ENCODE measurements at regions not wholly inside any gene's neighbourhood (a gene's known extent, or its start where the extent isn't known, plus 50 kb on each side); places are given as distances from the start of the nearest gene placed in this dataset.

DNA sequence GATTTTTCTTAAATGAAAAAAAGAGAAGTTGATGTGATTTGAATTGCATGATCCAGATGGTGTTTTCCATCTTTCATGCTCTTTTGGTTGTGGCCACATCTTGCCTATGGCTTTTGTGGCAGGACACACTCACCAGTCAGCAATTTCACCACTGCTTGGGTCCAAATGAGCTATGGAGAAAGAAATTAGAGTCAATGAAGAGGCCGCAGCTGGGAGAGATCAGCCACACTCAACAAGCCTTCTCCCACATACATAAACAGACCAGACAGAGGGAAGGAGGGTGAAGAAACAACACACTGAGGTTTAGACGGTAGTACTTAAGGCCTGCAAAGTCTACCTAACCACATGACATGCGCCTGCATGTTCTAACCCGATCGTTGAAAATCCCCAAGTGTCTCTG, 110.7 kb upstream of the CDIN1 start (continued):
- TF ChIP-seq, protein P1, sequence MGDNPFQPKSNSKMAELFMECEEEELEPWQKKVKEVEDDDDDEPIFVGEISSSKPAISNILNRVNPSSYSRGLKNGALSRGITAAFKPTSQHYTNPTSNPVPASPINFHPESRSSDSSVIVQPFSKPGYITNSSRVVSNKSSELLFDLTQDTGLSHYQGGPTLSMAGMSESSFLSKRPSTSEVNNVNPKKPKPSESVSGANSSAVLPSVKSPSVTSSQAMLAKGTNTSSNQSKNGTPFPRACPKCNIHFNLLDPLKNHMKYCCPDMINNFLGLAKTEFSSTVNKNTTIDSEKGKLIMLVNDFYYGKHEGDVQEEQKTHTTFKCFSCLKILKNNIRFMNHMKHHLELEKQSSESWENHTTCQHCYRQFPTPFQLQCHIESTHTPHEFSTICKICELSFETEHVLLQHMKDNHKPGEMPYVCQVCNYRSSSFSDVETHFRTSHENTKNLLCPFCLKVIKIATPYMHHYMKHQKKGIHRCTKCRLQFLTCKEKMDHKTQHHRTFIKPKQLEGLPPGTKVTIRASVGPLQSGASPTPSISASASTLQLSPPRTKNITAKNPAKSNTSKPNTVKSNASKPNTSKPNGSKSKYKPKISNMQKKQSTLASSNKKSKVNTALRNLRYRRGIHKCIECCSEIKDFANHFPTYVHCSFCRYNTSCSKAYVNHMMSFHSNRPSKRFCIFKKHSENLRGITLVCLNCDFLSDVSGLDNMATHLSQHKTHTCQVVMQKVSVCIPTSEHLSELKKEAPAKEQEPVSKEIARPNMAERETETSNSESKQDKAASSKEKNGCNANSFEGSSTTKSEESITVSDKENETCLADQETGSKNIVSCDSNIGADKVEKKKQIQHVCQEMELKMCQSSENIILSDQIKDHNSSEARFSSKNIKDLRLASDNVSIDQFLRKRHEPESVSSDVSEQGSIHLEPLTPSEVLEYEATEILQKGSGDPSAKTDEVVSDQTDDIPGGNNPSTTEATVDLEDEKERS (tag by site-specific recombination; IDR thresholded peaks at IDR 0.05) = no peak
- no peak for TF ChIP-seq MZF1 (tag by site-specific recombination; IDR thresholded peaks at IDR 0.05; ENCODE audit: borderline replicate concordance)
- TF ChIP-seq FEZF1 (tag by site-specific recombination; IDR thresholded peaks at IDR 0.05) = no peak
- TF ChIP-seq, protein P2, sequence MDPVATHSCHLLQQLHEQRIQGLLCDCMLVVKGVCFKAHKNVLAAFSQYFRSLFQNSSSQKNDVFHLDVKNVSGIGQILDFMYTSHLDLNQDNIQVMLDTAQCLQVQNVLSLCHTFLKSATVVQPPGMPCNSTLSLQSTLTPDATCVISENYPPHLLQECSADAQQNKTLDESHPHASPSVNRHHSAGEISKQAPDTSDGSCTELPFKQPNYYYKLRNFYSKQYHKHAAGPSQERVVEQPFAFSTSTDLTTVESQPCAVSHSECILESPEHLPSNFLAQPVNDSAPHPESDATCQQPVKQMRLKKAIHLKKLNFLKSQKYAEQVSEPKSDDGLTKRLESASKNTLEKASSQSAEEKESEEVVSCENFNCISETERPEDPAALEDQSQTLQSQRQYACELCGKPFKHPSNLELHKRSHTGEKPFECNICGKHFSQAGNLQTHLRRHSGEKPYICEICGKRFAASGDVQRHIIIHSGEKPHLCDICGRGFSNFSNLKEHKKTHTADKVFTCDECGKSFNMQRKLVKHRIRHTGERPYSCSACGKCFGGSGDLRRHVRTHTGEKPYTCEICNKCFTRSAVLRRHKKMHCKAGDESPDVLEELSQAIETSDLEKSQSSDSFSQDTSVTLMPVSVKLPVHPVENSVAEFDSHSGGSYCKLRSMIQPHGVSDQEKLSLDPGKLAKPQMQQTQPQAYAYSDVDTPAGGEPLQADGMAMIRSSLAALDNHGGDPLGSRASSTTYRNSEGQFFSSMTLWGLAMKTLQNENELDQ (tag by site-specific recombination; IDR thresholded peaks at IDR 0.05; ENCODE audit: low read depth) = no peak
- no peak for TF ChIP-seq ZNF768 (tag by site-specific recombination; IDR thresholded peaks at IDR 0.05)

DNA sequence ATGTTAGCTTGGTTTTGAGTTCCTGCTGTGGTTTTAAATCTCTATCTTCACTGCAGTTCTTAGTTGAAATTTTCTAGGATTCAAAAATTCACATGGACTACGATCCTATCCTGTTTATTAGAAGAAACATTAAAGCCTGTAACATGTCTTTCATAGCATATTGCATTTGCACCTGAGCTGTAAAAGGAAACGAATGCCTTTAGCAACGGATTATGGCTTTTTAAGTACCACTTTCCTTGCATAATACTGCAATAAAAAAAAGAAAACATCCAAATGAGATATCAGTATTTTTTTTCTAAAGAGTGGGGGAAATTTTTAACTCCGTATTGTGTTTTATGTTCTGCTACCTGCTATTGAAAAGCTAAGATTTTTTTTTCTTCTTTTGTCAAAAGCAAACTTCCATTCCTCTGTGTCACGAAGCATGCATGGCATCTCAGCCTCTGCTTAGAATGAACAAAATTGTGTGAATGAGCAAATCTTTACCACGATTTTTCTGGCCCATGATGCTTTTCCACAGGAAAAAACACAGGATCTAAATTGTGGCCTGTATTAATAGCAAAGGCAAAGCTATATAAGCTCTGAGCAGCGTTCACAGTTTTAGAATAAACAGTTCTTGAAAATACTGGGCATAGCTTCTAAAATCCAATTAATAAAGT, 110.0 kb upstream of the CDIN1 start:
- Histone ChIP-seq H3K4me1 (ENCODE audit: control insufficient read depth, insufficient read depth, low read length) (no peaks in the 10 kb centered on the region), H3K36me3 (ENCODE audit: control insufficient read depth in 2 of 2, insufficient read depth in 1 of 2, low read length in 2 of 2) (no peaks in the 10 kb centered on the region), H3K27ac (ENCODE audit: extremely low read depth, low read depth, low read length) (no peak overlapping the region), H3K9me3 (ENCODE audit: control insufficient read depth, insufficient read depth, low read depth, low read length) (no peaks in the 10 kb centered on the region), H3K4me3 (ENCODE audit: low read depth, low read length) (no peak overlapping the region)
- ChIA-PET CTCF (no interaction called here), POLR2A (no interaction called here)
- TF ChIP-seq GFI1B (tag by site-specific recombination; IDR thresholded peaks at IDR 0.05) = no peak
- no peak for TF ChIP-seq ZNF660 (tag by site-specific recombination; IDR thresholded peaks at IDR 0.05)
- TF ChIP-seq, protein P1 (tag by site-specific recombination; IDR thresholded peaks at IDR 0.05) = no peak
- TF ChIP-seq ZNF292 (tag by site-specific recombination; IDR thresholded peaks at IDR 0.05; ENCODE audit: borderline replicate concordance, low read depth) = no peak
- no peak for TF ChIP-seq ZNF510 (tag by site-specific recombination; IDR thresholded peaks at IDR 0.05; ENCODE audit: insufficient replicate concordance)
- TF ChIP-seq, protein P3, sequence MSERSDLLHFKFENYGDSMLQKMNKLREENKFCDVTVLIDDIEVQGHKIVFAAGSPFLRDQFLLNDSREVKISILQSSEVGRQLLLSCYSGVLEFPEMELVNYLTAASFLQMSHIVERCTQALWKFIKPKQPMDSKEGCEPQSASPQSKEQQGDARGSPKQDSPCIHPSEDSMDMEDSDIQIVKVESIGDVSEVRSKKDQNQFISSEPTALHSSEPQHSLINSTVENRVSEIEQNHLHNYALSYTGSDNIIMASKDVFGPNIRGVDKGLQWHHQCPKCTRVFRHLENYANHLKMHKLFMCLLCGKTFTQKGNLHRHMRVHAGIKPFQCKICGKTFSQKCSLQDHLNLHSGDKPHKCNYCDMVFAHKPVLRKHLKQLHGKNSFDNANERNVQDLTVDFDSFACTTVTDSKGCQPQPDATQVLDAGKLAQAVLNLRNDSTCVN (tag by site-specific recombination; optimal IDR thresholded peaks at IDR 0.05) = no peak
- no peak for TF ChIP-seq ZNF585B (tag by site-specific recombination; IDR thresholded peaks at IDR 0.05)
- TF ChIP-seq ZNF211 (tag by site-specific recombination; IDR thresholded peaks at IDR 0.05; ENCODE audit: low read depth) = no peak
- TF ChIP-seq ZNF114 (tag by site-specific recombination; IDR thresholded peaks at IDR 0.05) = no peak
- no peak for TF ChIP-seq ZNF366 (tag by site-specific recombination; conservative IDR thresholded peaks at IDR 0.05)
- TF ChIP-seq ZNF302 (tag by site-specific recombination; IDR thresholded peaks at IDR 0.05; ENCODE audit: low read depth) = no peak
- TF ChIP-seq, protein P4, sequence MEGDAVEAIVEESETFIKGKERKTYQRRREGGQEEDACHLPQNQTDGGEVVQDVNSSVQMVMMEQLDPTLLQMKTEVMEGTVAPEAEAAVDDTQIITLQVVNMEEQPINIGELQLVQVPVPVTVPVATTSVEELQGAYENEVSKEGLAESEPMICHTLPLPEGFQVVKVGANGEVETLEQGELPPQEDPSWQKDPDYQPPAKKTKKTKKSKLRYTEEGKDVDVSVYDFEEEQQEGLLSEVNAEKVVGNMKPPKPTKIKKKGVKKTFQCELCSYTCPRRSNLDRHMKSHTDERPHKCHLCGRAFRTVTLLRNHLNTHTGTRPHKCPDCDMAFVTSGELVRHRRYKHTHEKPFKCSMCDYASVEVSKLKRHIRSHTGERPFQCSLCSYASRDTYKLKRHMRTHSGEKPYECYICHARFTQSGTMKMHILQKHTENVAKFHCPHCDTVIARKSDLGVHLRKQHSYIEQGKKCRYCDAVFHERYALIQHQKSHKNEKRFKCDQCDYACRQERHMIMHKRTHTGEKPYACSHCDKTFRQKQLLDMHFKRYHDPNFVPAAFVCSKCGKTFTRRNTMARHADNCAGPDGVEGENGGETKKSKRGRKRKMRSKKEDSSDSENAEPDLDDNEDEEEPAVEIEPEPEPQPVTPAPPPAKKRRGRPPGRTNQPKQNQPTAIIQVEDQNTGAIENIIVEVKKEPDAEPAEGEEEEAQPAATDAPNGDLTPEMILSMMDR (tag by site-specific recombination; IDR thresholded peaks at IDR 0.05) = no peak
- TF ChIP-seq ZNF112 (tag by site-specific recombination; IDR thresholded peaks at IDR 0.05) = no peak
- TF ChIP-seq MZF1 (tag by site-specific recombination; IDR thresholded peaks at IDR 0.05; ENCODE audit: borderline replicate concordance) = no peak
- TF ChIP-seq ZNF16 (tag by site-specific recombination; IDR thresholded peaks at IDR 0.05; ENCODE audit: low read depth) = no peak

Measured in HEK293 (cell line).